HT-29 (cell line): ENCODE measurements at regions not wholly inside any gene's neighbourhood (a gene's known extent, or its start where the extent isn't known, plus 50 kb on each side); places are given as distances from the start of the nearest gene placed in this dataset.

Experiments
- DNase-seq: peaks from one replicate; pipeline ENCODE4 v3.0.0-alpha.2; 2015; ENCODE audit warnings: low spot score

GRCh38 chr5:161960314-161960713, 107.3 kb upstream of the GABRG2 start:
- no peak for DNase-seq

GRCh38 chr5:161966564-161966963, 101.0 kb upstream of the GABRG2 start:
- DNase-seq: peak; percentile 29

GRCh38 chr5:161975350-161975749, 92.2 kb upstream of the GABRG2 start:
- no peak for DNase-seq

- DNase-seq: no peak
Measured at GRCh38 chr5:161988077-161988476, 79.5 kb upstream of the GABRG2 start.
